ENCODE measurements at regions not wholly inside any gene's neighbourhood (a gene's known extent, or its start where the extent isn't known, plus 50 kb on each side); places are given as distances from the start of the nearest gene placed in this dataset.

- H3K27ac ChIP-seq (ENCODE audit: low read depth, low read length): no peak overlapping the region
- no peak for DNase-seq (ENCODE audit: low read depth)
- no peak overlapping the region for H2AFZ ChIP-seq (ENCODE audit: low read depth, low read length)
- Mint-ChIP-seq H3K27ac (ENCODE audit: unreplicated experiment) (no peak overlapping the region), H3K27me3 (ENCODE audit: low read depth, unreplicated experiment) (peaks cover 17% of the 10 kb centered on the region), H3K4me1 (ENCODE audit: low read depth, unreplicated experiment) (no peaks in the 10 kb centered on the region), H3K36me3 (ENCODE audit: low read depth, unreplicated experiment) (no peaks in the 10 kb centered on the region), H3K9me3 (ENCODE audit: unreplicated experiment) (no peaks in the 10 kb centered on the region), H3K4me3 (ENCODE audit: unreplicated experiment) (no peak overlapping the region)
- H3K36me3 ChIP-seq (ENCODE audit: insufficient read depth, low read length): no peaks in the 10 kb centered on the region
- H3K9ac ChIP-seq (ENCODE audit: low read length): no peak overlapping the region
- H3K4me1 ChIP-seq (ENCODE audit: insufficient read depth, low read length): no peaks in the 10 kb centered on the region
- no peak for FAIRE-seq
- no peak overlapping the region for H3K4me3 ChIP-seq (ENCODE audit: insufficient read depth, low read depth, low read length)
- H3K4me2 ChIP-seq (ENCODE audit: low read length): no peak overlapping the region
- H3K27me3 ChIP-seq (ENCODE audit: insufficient read depth, low read length): peaks cover 8% of the 10 kb centered on the region
- TF ChIP-seq EZH2 (IDR thresholded peaks at IDR 0.05; ENCODE audit: insufficient read depth, low read length) (no peak), CTCF (IDR thresholded peaks at IDR 0.05; ENCODE audit: insufficient read depth, low read depth, low read length) (no peak)
- H3K9me3 ChIP-seq (ENCODE audit: insufficient read depth, low read depth, low read length): no peaks in the 10 kb centered on the region
- H3K79me2 ChIP-seq (ENCODE audit: insufficient read depth, low read length): no peaks in the 10 kb centered on the region
- no peaks in the 10 kb centered on the region for H4K20me1 ChIP-seq (ENCODE audit: insufficient read depth, low read length)
Measured at GRCh38 chr2:30392097-30392496, 54.9 kb upstream of the LCLAT1 start.

GRCh38 chr2:30393510-30393909, 53.5 kb upstream of the LCLAT1 start:
- Mint-ChIP-seq H3K36me3 (ENCODE audit: low read depth, unreplicated experiment) (no peaks in the 10 kb centered on the region), H3K27me3 (ENCODE audit: low read depth, unreplicated experiment) (peaks cover 18% of the 10 kb centered on the region), H3K4me1 (ENCODE audit: low read depth, unreplicated experiment) (no peaks in the 10 kb centered on the region), H3K27ac (ENCODE audit: unreplicated experiment) (no peak overlapping the region), H3K4me3 (ENCODE audit: unreplicated experiment) (no peak overlapping the region), H3K9me3 (ENCODE audit: unreplicated experiment) (no peaks in the 10 kb centered on the region)
- no peak overlapping the region for H3K27ac ChIP-seq (ENCODE audit: low read depth, low read length)
- no peak overlapping the region for H3K4me3 ChIP-seq (ENCODE audit: insufficient read depth, low read depth, low read length)
- no peak overlapping the region for H3K9ac ChIP-seq (ENCODE audit: low read length)
- no peak overlapping the region for H3K4me2 ChIP-seq (ENCODE audit: low read length)
- no peaks in the 10 kb centered on the region for H3K9me3 ChIP-seq (ENCODE audit: insufficient read depth, low read depth, low read length)
- FAIRE-seq: no peak
- H3K27me3 ChIP-seq (ENCODE audit: insufficient read depth, low read length): peaks cover 8% of the 10 kb centered on the region
- H2AFZ ChIP-seq (ENCODE audit: low read depth, low read length): no peak overlapping the region
- H3K4me1 ChIP-seq (ENCODE audit: insufficient read depth, low read length): no peaks in the 10 kb centered on the region
- H4K20me1 ChIP-seq (ENCODE audit: insufficient read depth, low read length): no peaks in the 10 kb centered on the region
- no peak for DNase-seq (ENCODE audit: low read depth)
- TF ChIP-seq CTCF (IDR thresholded peaks at IDR 0.05; ENCODE audit: insufficient read depth, low read depth, low read length) (no peak), EZH2 (IDR thresholded peaks at IDR 0.05; ENCODE audit: insufficient read depth, low read length) (no peak)
- H3K79me2 ChIP-seq (ENCODE audit: insufficient read depth, low read length): no peaks in the 10 kb centered on the region
- no peaks in the 10 kb centered on the region for H3K36me3 ChIP-seq (ENCODE audit: insufficient read depth, low read length)

GRCh38 chr2:30394096-30394495, 53.0 kb upstream of the LCLAT1 start:
- H3K4me1 Mint-ChIP-seq (ENCODE audit: low read depth, unreplicated experiment): no peaks in the 10 kb centered on the region
- FAIRE-seq: no peak

More at GRCh38 chr2:30394096-30394495, 53.0 kb upstream of the LCLAT1 start:
- H3K79me2 ChIP-seq (ENCODE audit: insufficient read depth, low read length): no peaks in the 10 kb centered on the region
- H3K36me3 Mint-ChIP-seq (ENCODE audit: low read depth, unreplicated experiment): no peaks in the 10 kb centered on the region
- H3K9me3 ChIP-seq (ENCODE audit: insufficient read depth, low read depth, low read length): no peaks in the 10 kb centered on the region
- H3K4me1 ChIP-seq (ENCODE audit: insufficient read depth, low read length): no peaks in the 10 kb centered on the region
- no peaks in the 10 kb centered on the region for H3K9me3 Mint-ChIP-seq (ENCODE audit: unreplicated experiment)
- H3K9ac ChIP-seq (ENCODE audit: low read length): no peak overlapping the region
- no peak overlapping the region for H2AFZ ChIP-seq (ENCODE audit: low read depth, low read length)
- TF ChIP-seq EZH2 (IDR thresholded peaks at IDR 0.05; ENCODE audit: insufficient read depth, low read length) (no peak), CTCF (IDR thresholded peaks at IDR 0.05; ENCODE audit: insufficient read depth, low read depth, low read length) (no peak)
- no peak overlapping the region for H3K27ac Mint-ChIP-seq (ENCODE audit: unreplicated experiment)
- H3K36me3 ChIP-seq (ENCODE audit: insufficient read depth, low read length): no peaks in the 10 kb centered on the region
- H3K4me3 ChIP-seq (ENCODE audit: insufficient read depth, low read depth, low read length): no peak overlapping the region
- no peak overlapping the region for H3K4me2 ChIP-seq (ENCODE audit: low read length)
- no peak overlapping the region for H3K27ac ChIP-seq (ENCODE audit: low read depth, low read length)
- peaks cover 18% of the 10 kb centered on the region for H3K27me3 Mint-ChIP-seq (ENCODE audit: low read depth, unreplicated experiment)
- no peaks in the 10 kb centered on the region for H4K20me1 ChIP-seq (ENCODE audit: insufficient read depth, low read length)
- peaks cover 8% of the 10 kb centered on the region for H3K27me3 ChIP-seq (ENCODE audit: insufficient read depth, low read length)
- DNase-seq (ENCODE audit: low read depth): no peak
- H3K4me3 Mint-ChIP-seq (ENCODE audit: unreplicated experiment): no peak overlapping the region

Measured in astrocyte (in vitro differentiated cells and primary cell).